ENCODE measurements at regions not wholly inside any gene's neighbourhood (a gene's known extent, or its start where the extent isn't known, plus 50 kb on each side); places are given as distances from the start of the nearest gene placed in this dataset.

DNA sequence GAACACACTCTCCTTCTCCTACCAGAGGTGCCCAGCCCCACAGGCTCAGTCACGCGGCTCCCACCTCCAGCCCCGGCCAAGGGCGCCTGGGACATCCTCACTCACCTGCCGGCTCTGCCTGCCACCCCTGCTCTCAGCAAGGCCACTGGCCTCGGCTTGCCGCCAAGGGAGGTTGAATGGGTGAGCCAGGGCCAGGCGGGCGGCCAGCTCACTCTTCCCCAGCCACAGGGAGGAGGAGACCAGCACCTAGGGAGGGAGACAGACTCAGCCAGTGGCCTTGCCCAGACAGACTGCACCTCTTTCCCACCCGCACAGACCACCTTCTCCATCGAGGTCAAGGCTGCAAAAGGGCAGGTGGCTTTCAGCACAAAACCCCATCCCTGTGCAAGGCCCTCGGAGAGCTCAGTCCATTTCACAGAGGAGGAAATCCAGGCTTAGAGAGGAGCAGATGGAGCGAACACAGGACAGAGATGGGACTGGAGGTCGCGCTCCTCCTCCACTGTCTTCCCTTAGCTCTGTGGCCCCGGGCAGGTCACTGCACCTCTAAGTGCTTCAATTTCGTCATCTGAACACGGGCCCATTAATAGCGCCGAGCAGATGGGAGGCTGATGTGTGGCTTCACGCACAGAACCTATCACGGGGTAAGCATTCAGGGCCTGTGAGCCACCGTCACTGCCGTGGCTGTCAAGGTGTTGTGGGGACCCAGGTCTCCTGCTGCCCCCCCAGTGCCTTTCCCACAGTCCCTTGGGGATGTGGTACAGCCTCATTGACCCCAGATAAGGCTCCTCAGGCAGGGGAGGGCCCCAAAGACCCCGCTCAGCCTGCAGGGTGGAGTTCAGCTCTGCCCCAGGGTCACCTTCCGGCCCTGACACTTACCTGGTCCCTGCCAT, 56.1 kb downstream of the RMI2 start:
- DNase-seq (ENCODE audit: low spot score) = no peak

DNA sequence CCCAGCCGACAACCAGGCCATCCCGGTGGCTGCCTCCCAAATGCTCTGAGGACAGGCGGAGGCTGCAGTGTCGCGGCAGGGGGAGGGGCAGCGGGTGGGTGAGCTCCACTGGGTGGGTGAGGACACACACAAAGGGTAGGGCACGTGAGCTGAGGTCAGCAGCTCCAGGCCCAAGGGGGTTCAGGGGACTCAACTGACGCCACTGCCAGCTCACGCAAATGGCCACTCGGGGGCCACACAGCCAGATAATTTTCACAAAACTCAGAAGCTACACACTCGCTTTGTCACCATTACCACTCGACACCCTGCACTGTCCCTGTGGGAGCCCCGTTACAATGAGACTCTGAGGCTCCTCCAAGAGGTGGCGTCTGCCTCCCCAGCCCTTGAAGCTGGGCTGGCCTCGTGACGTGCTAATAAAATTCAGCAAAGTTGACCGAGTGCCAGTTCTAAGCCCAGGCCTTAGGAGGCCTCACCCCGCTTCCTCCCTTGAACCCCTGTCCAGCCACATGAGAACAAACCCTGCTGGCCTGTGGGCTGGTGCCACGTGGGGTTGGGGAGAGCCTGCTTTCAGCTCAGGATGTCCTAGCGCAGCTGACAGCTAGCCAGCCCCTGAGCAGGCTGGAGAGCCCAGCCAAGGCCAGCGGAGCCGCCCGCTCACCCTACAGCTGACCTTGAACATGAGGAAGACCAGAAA, 56.9 kb downstream of the RMI2 start:
- no peak for DNase-seq (ENCODE audit: low spot score)

DNA sequence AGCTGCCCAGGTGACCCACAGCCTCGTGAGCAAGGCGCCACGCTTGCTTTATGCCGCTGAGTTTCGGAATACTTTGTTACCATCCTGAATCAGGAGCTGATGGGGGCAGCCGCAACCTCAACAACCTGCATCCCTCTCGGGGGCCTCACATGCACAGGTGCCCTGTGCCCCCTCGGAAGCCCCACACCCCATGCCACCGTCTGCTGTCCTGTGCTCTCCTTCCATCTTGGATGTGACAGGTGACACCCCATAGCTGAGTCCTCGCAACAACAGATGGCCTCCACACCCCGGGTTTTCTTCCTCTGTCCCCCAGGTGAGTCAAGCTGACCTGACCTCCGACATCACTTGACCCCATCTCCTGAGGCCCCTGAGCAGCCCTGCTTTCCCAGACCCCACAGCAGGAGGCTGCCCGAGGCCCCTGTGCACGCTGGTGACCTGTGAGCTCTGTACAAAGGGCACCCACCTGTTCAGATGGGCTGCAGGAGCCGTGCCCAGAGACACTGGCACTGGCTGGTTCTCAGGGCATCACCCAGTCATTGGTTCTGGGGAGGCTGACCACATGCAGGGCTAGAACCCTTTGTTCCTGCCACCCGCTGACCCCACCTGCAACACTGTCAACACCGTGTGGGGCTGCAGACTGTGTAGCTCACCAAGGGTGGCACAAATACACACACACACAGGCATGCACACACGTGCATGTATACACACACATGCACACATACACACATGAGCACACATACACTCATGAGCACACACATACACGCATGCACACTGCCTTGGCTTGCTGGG, 57.7 kb downstream of the RMI2 start:
- no peak for DNase-seq (ENCODE audit: low spot score)

DNA sequence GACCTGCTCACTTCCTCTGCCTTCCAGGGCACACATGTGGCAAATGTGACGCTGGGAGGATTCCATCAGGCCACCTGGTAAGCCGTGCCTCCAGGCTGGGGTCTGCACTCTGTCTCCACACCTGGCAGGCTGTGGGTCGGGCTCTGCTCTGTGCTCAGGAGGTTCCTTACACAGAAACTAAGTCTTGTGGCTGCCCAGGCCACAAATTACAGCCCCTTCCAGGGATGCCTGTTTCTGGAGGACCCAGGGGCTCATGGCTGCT, 58.2 kb downstream of the RMI2 start:
- DNase-seq (ENCODE audit: low spot score) = no peak

- no peak for DNase-seq (ENCODE audit: low spot score)
These were observed 58.7 kb downstream of the RMI2 start for GRCh38 chr16:11403920-11404319.

DNA sequence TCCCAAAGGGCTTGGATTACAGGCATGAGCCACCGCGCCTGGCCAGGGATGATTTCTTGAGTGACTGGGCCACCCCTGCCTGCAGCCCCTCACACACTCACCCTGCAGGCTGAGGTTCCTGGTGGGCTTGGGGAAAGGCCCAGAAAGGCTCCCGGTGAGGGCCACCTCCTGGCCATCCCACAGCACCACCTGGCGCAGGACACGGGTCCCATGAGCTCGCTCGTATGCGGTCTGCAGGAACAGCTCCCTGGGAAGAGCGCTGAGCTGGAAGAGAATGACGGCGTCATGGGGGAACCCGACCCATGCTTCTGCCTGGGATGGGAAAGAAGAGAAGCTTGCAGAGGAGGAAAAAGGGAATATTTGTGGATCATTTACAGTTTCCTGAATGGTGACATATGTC, 59.3 kb downstream of the RMI2 start:
- DNase-seq (ENCODE audit: low spot score) = no peak

- DNase-seq (ENCODE audit: low spot score) = peak; percentile 69
These were observed 60.3 kb downstream of the RMI2 start for GRCh38 chr16:11405331-11406176.

DNA sequence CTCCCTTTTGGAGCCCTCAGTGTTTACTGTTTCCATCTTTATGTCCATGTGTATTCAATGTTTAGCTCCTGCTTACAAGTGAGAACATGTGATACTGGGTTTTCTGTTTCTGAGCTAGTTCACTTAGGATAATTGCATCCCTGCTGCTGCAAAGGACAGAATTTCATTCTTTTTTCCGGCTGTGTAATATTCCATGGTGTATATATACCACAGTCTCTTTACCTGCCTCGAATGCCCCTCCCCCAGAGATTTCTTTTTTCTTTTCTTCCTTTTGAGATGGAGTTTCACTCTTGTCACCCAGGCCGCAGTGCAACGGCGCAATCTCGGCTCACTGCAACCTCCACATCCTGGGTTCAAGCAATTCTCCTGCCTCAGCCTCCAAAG, 60.9 kb downstream of the RMI2 start:
- DNase-seq (ENCODE audit: low spot score) = no peak

DNA sequence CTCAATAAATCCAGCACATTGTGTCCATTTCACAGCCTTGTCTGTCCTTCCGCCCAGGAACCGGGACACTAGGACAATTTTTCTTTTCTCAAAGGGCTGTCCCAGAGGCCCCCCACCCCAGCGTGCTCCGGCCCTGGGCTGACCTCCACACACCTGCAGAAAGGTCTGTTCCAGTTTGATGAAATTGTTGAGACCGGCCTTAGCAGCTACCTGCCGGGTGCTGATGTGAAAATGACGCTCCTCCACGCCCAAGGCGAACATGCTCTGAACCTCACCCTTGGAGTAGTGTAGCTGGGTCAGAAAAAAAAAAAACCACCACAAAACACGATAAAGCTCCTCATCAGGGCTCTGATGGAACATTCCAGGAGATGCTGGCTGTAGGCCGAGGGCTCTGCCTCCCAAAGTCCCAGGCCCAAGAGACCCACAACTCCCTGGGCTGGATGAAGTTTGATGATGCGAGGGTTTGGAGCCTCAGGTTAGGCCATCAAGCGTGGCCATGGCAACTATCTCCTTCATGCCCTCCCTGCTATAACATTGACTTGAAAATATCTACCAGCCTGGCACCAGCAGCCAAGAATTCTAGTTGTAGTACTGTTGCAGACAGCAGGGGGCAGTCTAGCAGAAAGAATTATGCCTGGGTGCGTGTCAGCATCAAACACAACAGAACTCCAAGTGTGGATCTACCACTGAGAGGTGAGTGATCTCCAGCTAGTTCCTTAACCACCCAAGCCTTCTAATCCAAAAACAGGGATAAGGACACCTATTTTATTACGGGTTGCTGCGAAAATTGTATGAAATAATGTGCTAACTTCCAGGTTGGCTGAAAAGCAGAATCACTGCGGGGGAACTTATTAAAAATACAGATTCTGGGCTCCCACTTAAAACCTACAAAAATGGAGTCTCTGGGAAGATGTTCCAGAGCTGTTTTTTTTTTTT, 62.1 kb downstream of the RMI2 start:
- DNase-seq (ENCODE audit: low spot score) = peak; percentile 82

- DNase-seq (ENCODE audit: low spot score) = no peak
These were observed 63.0 kb downstream of the RMI2 start for GRCh38 chr16:11408216-11408615.

- no peak for DNase-seq (ENCODE audit: low spot score)
These were observed 64.1 kb downstream of the RMI2 start for GRCh38 chr16:11409398-11409797.

- no peak for DNase-seq (ENCODE audit: low spot score)
These were observed 65.3 kb downstream of the RMI2 start for GRCh38 chr16:11410376-11411058.

GRCh38 chr16:11411059-11411550, 65.8 kb downstream of the RMI2 start:
- no peak for DNase-seq (ENCODE audit: low spot score)

GRCh38 chr16:11412175-11412904, 67.1 kb downstream of the RMI2 start:
- no peak for DNase-seq (ENCODE audit: low spot score)

- no peak for DNase-seq (ENCODE audit: low spot score)
These were observed 68.0 kb downstream of the RMI2 start for GRCh38 chr16:11412965-11413887.

GRCh38 chr16:11413907-11414595, 68.8 kb downstream of the RMI2 start:
- DNase-seq (ENCODE audit: low spot score) = no peak
